Stimulated activated CD4-positive, alpha-beta T cell treated with anti-CD3 and anti-CD28 coated beads, Interleukin-1b, Interleukin-23, amount 100 ng/mL, for 1 hour (primary cell): ENCODE measurements at regions not wholly inside any gene's neighbourhood (a gene's known extent, or its start where the extent isn't known, plus 50 kb on each side); places are given as distances from the start of the nearest gene placed in this dataset.

Source experiments
- DNase-seq, 2 donors: peaks; one replicate each; pipeline ENCODE4 v3.0.0-alpha.2; 2020; ENCODE audit warnings: low read depth in 2 of 2

DNA sequence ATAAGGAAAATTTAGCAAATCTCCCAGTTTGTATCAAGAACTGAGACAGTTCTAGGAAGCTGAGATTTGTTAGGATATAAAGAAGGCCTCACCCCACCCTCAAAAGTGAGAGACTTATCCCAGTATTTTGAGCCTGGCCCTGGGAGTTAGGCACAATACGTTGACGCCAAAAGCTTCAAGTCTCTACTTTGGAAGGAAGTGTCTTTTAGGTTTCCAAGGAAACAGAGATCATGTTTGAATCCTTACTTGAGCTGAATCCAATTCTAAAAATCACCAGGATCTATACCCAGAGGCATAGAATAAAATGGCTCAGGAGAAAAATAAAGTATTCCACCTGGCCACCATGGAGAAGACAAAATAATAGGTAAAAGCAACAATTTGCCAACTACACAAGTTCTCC is 115.9 kb upstream of the NRG3 start:
- DNase-seq = no peak

DNA sequence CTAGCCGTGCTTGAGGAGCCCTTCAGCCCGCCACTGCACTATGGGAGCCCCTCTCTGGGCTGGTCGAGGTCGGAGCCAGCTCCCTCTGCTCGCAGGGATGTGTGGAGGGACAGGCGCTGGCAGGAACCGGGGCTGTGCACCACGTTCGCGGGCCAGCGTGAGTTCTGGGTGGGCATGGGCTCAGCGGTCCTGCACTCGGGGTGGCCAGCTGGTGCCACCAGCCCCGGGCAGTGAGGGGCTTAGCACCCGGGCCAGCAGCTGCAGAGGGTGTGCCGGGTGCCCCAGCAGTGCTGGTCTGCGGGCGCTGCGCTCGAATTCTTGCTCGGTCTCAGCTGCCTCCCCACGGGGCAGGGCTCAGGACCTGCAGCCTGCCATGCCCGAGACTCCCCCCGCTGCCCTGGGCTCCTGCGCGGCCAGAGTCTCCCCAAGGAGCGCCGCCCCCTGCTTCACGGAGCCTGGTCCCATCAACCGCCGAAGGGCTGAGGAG is 90.8 kb upstream of the NRG3 start:
- no peak for DNase-seq

DNA sequence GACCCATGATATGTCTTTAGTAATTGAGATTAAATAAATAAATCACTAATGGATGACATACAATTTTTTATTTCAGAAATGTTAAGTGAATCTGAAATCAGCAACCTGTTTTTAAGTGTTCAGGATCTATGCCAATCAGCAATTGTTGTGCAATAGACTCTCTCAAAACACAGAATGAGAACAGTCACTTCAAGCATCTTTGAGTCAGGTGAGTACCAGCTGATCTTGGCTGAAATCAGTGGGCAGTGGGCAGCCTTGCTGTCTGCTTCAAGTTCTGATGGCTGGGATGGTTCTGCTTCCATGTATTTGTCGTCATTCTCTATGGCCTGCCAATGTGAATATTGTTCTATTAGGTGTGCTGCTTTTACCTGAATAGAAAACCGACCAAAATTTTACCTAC is 82.3 kb upstream of the NRG3 start:
- no peak for DNase-seq

DNA sequence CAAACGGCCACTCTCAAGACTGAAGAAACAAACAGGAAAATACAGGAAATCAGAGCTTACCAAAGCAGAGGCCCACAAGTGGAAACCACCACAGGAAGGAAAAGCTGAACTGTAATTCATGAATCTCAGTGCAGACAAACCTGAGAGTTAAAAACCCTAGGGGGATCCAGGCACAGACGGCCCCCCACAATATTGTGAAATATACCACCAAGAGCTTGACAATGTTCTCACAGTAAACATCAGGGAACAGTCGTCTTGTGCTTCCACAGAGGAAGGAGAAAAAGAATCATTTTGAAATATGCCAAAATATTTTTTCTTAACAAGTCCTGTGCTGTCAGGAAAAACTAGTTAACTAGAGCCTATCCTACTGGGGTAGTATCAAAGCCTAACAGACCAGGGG is 68.2 kb upstream of the NRG3 start:
- no peak for DNase-seq

DNA sequence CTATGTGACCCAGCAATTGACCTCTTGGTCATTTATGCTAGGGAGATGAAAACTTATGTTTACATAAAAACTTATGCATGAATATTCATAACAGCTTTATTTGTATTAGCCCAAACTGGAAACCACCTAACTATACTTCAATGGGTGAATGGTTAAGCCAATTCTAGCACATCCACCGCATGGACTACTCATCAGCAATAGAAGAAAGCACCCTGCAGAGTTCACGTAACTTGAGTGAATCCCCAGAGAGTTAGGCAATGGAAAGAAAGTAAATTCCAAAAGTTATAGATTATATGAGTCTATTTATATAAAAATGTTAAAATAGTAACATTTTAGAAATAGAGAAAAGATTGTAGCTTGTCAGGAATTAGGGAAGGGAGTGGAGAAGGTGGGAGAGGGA is 60.2 kb upstream of the NRG3 start:
- no peak for DNase-seq

DNA sequence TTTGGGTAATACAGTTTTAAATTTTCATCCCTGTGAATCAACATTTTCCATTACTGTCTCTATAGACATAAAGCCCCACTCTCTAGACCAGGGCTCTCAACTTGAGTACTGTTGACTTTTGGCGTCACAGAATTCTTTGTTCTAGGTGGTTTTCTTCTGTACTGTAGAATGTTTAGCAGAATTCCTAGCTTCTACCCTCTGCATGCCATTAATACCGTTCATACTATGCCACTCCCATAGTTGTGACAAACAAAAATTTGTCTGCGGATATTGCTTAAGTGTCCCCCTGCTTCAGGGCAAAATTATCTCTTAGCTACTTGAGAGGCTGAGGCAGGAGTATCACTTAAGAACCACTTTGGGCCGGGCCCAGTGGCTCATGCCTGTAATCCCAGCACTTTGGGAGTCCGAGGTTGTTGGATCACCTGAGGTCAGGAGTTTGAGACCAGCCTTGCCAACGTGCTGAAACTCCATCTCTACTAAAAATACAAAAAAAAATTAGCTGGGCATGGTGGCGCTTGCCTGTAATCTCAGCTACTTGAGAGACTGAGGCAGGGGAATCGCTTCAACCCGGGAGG is 57.3 kb upstream of the NRG3 start:
- DNase-seq = no peak

DNA sequence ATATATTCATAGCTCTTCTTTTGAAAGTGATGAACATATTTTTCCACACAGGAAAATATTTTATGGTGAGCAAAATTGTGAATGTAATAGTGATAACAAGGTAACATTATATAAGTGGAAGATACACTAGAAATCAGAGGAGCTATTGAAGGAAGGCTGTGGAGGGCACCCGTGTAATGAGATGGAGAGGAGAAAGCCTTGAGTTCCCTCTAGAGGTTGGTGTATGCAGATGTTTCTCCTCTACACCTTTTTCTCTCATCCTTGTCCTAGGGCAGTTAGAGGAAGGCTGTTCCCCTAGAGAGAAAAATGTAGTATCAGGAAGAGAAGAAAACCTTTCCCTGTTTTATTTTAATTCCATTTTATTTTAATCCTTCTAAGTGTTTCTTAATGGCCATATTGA is 54.6 kb upstream of the NRG3 start:
- DNase-seq = no peak
